ENCODE measurements at regions not wholly inside any gene's neighbourhood (a gene's known extent, or its start where the extent isn't known, plus 50 kb on each side); places are given as distances from the start of the nearest gene placed in this dataset.

- no peak for DNase-seq
Observed at GRCh38 chr5:4420681-4421080, 719.4 kb upstream of the ADAMTS16 start.

GRCh38 chr5:4422247-4422646 lies 717.9 kb upstream of the ADAMTS16 start:
- no peak for DNase-seq

- DNase-seq: no peak
Observed at GRCh38 chr5:4424895-4425294, 715.2 kb upstream of the ADAMTS16 start.

DNA sequence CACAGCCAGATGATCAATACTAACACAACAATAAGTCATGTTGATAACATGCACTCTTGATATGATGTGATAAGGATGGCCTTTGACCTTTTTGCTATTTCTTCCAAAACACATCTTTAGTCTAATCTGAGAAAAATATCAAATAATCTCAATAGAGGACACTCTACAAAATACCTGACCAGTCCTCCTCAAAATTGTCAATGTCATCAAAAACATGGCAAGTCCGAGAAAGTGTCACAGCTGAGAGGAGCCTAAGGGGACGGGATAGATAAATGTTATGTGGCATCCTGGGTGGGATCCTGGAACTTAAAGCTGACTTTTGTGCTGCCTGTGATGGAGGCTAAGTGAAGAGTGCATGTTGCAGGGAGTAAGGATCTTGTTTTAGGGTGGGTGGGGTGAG lies 699.6 kb upstream of the ADAMTS16 start:
- no peak for DNase-seq

- no peak for DNase-seq
Observed at GRCh38 chr5:4442221-4442620, 697.9 kb upstream of the ADAMTS16 start.

DNA sequence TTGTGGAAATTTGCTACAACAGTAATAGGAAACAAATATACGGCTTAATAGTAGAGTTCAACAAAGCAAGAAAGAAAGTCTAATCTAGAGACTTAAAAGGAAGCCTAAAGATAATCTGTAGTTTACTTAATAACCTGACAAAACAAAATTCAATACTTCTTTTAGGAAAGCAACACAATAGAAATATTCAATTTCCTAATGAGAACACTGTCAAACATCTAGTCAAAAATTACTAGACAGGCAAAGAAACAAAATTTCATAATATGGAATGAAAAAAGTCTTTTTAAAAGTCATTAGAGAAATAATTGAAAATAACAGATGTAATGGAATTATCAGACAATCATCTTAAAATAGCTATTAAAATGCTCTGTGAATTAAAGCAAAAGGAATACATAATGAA lies 692.5 kb upstream of the ADAMTS16 start:
- no peak for DNase-seq

- peak; percentile 12 for DNase-seq
Observed at GRCh38 chr5:4453655-4454054, 686.5 kb upstream of the ADAMTS16 start.

DNA sequence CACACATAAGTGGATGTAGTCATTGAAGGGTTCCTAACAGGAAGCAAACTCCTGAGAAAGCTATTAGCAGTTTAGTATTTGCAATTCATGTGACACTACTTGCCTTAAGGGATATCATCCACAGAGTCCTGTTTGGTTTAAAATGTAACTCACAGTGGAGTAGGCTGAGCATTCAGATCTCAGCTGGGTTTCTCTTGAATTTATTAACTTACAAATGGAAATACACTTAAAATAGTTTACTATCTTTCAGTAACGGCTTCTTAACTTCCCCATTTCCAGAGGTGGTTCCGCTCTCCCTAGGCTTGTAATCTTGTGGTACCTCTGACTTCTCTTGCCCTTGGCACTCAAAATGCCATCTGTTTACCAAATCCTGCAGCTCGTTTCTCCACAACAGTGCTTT lies 660.7 kb upstream of the ADAMTS16 start:
- DNase-seq: no peak

GRCh38 chr5:4480528-4481349 lies 659.4 kb upstream of the ADAMTS16 start:
- no peak for DNase-seq

GRCh38 chr5:4487581-4487980 lies 652.5 kb upstream of the ADAMTS16 start:
- DNase-seq: no peak

DNA sequence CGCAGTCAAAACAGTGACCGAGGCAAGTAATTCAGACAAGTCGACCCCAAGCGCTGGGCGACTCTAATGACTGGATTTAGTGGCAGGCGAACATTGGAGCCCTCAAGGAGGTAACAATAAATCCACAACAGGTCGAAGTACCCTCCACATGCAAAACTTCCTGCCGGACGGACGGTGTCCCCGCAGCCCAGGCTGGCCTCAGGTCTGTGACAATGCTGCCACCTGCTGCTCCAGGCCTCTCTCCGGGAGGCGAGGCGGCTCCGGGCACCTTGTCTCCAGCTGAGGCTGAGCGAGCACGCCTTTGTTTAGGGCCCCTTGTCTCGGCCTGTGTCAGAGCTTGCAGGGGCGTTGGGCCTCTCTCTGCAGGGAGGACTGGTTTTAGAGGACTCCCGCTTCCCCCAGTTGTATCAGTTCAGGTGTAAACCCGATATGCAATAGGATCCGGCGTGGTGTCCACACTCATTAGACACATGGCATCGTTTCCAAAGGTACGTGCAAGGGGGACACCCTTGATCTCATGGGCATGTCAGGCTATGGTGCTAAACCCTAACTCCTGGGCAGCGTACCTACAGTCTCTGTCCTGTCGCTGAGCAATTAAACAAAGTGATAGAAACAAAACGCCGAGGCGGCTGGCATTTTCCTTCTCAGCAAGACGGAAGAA lies 628.0 kb upstream of the ADAMTS16 start:
- DNase-seq: peak; percentile 43

- DNase-seq: no peak
Observed at GRCh38 chr5:4513381-4513780, 626.7 kb upstream of the ADAMTS16 start.

- DNase-seq: no peak
Observed at GRCh38 chr5:4514067-4514648, 626.0 kb upstream of the ADAMTS16 start.

- no peak for DNase-seq
Observed at GRCh38 chr5:4518903-4519672, 621.0 kb upstream of the ADAMTS16 start.

GRCh38 chr5:4520559-4520958 lies 619.6 kb upstream of the ADAMTS16 start:
- peak; percentile 9 for DNase-seq

DNA sequence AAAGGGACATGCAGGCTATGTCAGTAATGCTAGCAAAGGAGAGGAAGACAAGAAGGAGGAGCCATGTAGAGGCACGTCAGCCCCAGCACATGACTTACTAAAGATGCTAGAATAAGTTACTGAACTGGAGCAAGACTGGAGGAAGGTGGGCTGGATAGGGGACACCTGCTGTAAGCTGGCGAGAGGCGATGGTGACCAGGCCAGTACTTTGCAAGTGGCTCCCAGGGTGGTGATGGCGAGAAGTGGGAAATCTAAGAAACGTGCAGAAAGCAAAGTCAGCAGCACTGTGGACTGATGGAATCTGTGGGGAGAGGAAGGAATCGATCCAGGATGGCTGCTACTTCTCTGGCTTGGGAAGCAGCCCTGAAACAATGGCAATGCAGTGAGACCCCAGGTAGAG lies 617.1 kb upstream of the ADAMTS16 start:
- DNase-seq: no peak

DNA sequence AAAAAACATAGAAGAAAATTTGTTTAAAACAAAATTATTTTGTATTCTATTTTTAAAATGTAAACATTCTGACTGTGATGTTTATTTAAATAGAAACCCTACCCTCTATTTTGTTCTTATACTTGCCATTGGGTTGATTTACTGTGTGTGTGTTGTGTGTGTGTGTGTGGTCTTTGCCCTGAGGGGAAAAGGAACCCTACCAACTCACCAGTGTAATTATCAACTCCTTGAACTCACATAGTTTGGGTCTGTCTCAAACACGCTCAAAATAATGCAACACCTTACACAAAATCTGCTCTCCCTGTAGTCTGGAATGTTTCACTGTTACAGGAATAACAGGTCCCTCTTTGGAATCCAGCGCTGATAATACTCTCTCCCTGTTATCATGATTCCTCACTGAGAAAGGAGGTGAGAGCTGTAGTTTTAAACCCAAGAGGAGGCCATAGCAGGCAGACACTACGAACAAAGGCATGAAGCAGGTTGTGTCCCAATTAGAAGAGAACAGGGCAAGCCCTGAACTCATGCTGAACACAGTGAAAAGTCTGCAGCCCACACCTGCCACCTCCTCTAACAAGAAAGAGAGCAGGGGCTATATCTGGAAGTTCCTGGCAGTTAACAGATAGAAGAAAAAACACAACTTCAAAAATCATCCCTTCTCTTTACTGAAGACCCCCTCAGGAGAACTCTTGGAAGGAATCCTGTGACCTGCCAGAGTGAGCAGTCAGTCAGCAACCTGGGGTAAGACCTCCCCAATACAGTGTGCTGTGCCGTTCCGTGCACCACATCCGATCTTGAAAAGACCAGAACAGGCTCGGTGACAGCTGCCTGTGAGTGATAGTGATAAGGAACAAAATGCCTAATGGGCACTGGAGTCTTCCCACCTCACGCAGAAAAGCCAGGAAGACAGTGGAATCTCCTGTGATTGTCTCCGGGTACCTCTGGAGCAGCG lies 608.1 kb upstream of the ADAMTS16 start:
- no peak for DNase-seq

DNA sequence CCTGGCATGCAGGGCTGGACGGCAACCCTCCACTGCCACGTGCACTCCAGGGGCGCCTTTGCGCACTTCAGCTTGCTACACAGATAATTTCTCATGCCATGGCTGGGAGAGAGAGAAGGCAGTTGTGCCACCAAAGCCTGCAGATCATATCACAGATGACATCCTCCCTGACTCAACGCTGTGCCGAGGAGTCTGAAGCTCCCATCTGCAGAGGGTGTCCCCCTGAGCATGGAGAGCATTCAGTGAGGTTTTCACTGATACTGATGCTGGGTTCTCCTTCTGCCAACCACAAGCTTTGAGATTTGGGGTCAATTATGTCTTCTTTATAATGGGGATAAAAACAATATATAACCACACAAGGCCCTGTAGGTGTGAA lies 607.4 kb upstream of the ADAMTS16 start:
- DNase-seq: no peak

DNA sequence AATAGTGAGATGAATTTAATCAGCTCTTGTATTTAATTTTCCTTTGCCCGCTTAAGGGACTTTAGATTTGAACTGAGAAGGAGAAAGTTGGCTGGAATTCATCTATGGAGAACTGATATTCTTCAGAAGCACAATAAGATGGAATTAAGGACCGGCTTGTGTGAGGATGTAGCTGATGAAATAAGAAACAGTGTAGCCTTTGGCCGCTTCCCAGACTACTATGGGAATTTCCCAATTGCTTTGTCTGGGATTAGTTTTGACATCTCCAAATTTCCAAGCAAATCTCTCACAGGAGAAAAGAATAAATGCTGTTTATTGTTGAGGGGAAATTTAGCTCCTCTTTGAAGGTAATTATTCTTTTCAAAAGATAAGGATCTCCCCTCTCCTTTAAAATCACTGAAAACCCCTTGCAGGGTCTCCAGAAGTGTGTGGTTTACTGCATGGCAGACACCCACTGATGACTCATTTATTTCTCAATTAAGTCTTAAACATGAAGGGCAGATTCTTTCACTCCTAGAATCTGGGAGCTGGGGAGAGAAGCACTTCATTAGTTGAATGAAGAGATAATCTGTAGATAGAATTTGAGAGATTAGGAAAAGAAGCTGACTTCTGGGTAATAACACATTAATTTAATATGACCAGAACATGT lies 606.5 kb upstream of the ADAMTS16 start:
- DNase-seq: peak; percentile 35

DNA sequence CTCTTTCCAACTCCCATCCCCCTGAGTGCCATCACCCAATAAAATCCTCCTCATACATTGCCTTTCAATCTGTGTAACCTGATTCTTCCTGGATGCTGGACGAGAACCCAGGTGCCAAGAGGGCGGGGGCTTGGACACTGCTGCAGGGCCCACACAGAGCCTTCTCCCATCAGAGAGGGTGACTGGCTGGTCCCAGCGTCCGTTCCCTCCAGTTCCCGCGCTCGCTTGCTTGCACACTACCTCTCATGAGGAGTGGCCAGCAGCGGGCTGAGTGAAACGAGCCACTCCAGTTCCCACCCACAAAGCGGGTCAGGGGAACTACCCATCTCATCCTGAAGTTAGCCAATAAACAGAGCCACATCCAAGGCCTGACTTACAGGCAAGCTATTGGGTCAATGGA lies 602.6 kb upstream of the ADAMTS16 start:
- no peak for DNase-seq

- no peak for DNase-seq
Observed at GRCh38 chr5:4540375-4541173, 599.6 kb upstream of the ADAMTS16 start.

Data from fibroblast of upper back skin (primary cell).